ENCODE measurements at regions not wholly inside any gene's neighbourhood (a gene's known extent, or its start where the extent isn't known, plus 50 kb on each side); places are given as distances from the start of the nearest gene placed in this dataset.

DNA sequence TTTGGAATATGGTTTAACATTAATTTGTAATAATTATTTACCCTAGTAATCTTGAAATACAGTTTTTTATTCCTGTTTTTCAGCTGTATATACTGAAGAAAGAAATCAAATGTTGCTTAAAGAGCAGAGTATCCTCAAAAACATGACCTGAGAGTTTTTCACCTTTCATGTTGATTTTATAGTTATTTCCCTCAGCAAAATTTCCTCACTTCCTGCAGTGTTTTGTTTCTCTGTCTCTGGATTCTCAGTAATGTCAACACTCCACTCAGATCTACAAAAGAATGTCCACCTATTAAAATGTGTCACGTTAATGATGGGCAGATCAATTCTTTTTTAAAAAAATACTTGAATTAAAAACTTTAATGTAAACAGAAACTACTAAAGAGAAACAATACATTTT, 398.3 kb downstream of the ANXA1 start:
- TF ChIP-seq EZH2phosphoT487 (IDR thresholded peaks at IDR 0.05; ENCODE audit: borderline replicate concordance, low read depth) (no peak), YY1 (IDR thresholded peaks at IDR 0.05; ENCODE audit: low read depth) (no peak), CTCF (IDR thresholded peaks at IDR 0.05) (no peak), GABPA (IDR thresholded peaks at IDR 0.05; ENCODE audit: low read depth) (no peak)

Measured in SK-N-SH (cell line).